ENCODE measurements at regions not wholly inside any gene's neighbourhood (a gene's known extent, or its start where the extent isn't known, plus 50 kb on each side); places are given as distances from the start of the nearest gene placed in this dataset.

GRCh38 chr3:17800232-17800631, 57.8 kb upstream of the TBC1D5 start:
- no peak overlapping the region for H3K9ac ChIP-seq (ENCODE audit: low read length in 3 of 3)
- no peak for DNase-seq
- H3K27me3 ChIP-seq (ENCODE audit: control insufficient read depth, insufficient read depth, low read length), result no peaks in the 10 kb centered on the region
- no peaks in the 10 kb centered on the region for H3K4me1 ChIP-seq (ENCODE audit: control insufficient read depth in 2 of 3, insufficient read depth in 2 of 3, low read depth in 1 of 3, low read length in 3 of 3)
- H3K36me3 ChIP-seq (ENCODE audit: control insufficient read depth in 2 of 3, insufficient read depth in 3 of 3, low read length in 3 of 3), result no peaks in the 10 kb centered on the region
- H3K27ac ChIP-seq (ENCODE audit: low read depth in 2 of 2, low read length in 2 of 2), result no peak overlapping the region
- H3K4me3 ChIP-seq (ENCODE audit: low read length in 3 of 3), result no peak overlapping the region
- intact Hi-C loops (cut with DNase I), result no loop called here
- H3K9me3 ChIP-seq (ENCODE audit: control insufficient read depth in 2 of 3, insufficient read depth in 1 of 3, low read length in 3 of 3), result no peaks in the 10 kb centered on the region
- no peak for TF ChIP-seq CTCF (IDR thresholded peaks at IDR 0.05; ENCODE audit: borderline replicate concordance, extremely low read depth, insufficient read depth)
- no peak for FAIRE-seq

- intact Hi-C loops (cut with DNase I), result no loop called here
- no peaks in the 10 kb centered on the region for H3K9me3 ChIP-seq (ENCODE audit: control insufficient read depth in 2 of 3, insufficient read depth in 1 of 3, low read length in 3 of 3)
- FAIRE-seq (no peak), DNase-seq (no peak)
- no peaks in the 10 kb centered on the region for H3K4me1 ChIP-seq (ENCODE audit: control insufficient read depth in 2 of 3, insufficient read depth in 2 of 3, low read depth in 1 of 3, low read length in 3 of 3)
- no peak overlapping the region for H3K9ac ChIP-seq (ENCODE audit: low read length in 3 of 3)
- no peaks in the 10 kb centered on the region for H3K27me3 ChIP-seq (ENCODE audit: control insufficient read depth, insufficient read depth, low read length)
- H3K36me3 ChIP-seq (ENCODE audit: control insufficient read depth in 2 of 3, insufficient read depth in 3 of 3, low read length in 3 of 3), result no peaks in the 10 kb centered on the region
- no peak overlapping the region for H3K27ac ChIP-seq (ENCODE audit: low read depth in 2 of 2, low read length in 2 of 2)
- no peak for TF ChIP-seq CTCF (IDR thresholded peaks at IDR 0.05; ENCODE audit: borderline replicate concordance, extremely low read depth, insufficient read depth)
- no peak overlapping the region for H3K4me3 ChIP-seq (ENCODE audit: low read length in 3 of 3)
Measured at GRCh38 chr3:17799312-17799711, 56.9 kb upstream of the TBC1D5 start.

- Histone ChIP-seq H3K9me3 (ENCODE audit: control insufficient read depth in 2 of 3, insufficient read depth in 1 of 3, low read length in 3 of 3) (no peaks in the 10 kb centered on the region), H3K4me3 (ENCODE audit: low read length in 3 of 3) (no peak overlapping the region), H3K36me3 (ENCODE audit: control insufficient read depth in 2 of 3, insufficient read depth in 3 of 3, low read length in 3 of 3) (no peaks in the 10 kb centered on the region), H3K27me3 (ENCODE audit: control insufficient read depth, insufficient read depth, low read length) (no peaks in the 10 kb centered on the region), H3K27ac (ENCODE audit: low read depth in 2 of 2, low read length in 2 of 2) (no peak overlapping the region), H3K9ac (ENCODE audit: low read length in 3 of 3) (no peak overlapping the region), H3K4me1 (ENCODE audit: control insufficient read depth in 2 of 3, insufficient read depth in 2 of 3, low read depth in 1 of 3, low read length in 3 of 3) (no peaks in the 10 kb centered on the region)
- FAIRE-seq (no peak), DNase-seq (no peak)
- no peak for TF ChIP-seq CTCF (IDR thresholded peaks at IDR 0.05; ENCODE audit: borderline replicate concordance, extremely low read depth, insufficient read depth)
- intact Hi-C loops (cut with DNase I), result no loop called here
Measured at GRCh38 chr3:17798000-17798399, 55.6 kb upstream of the TBC1D5 start.

- Histone ChIP-seq H3K27me3 (ENCODE audit: control insufficient read depth, insufficient read depth, low read length) (no peaks in the 10 kb centered on the region), H3K9me3 (ENCODE audit: control insufficient read depth in 2 of 3, insufficient read depth in 1 of 3, low read length in 3 of 3) (peaks cover 0 to 6% (median 0%) of the 10 kb centered on the region in 3 donors), H3K36me3 (ENCODE audit: control insufficient read depth in 2 of 3, insufficient read depth in 3 of 3, low read length in 3 of 3) (no peaks in the 10 kb centered on the region), H3K27ac (ENCODE audit: low read depth in 2 of 2, low read length in 2 of 2) (no peak overlapping the region), H3K4me3 (ENCODE audit: low read length in 3 of 3) (no peak overlapping the region), H3K4me1 (ENCODE audit: control insufficient read depth in 2 of 3, insufficient read depth in 2 of 3, low read depth in 1 of 3, low read length in 3 of 3) (no peaks in the 10 kb centered on the region), H3K9ac (ENCODE audit: low read length in 3 of 3) (no peak overlapping the region)
- TF ChIP-seq CTCF (IDR thresholded peaks at IDR 0.05; ENCODE audit: borderline replicate concordance, extremely low read depth, insufficient read depth), result no peak
- DNase-seq (no peak), FAIRE-seq (no peak)
- intact Hi-C loops (cut with DNase I), result no loop called here
Measured at GRCh38 chr3:17795711-17796110, 53.3 kb upstream of the TBC1D5 start.

Measured in kidney (tissue), 13 donors.